SH-SY5Y (cell line): ENCODE measurements at regions not wholly inside any gene's neighbourhood (a gene's known extent, or its start where the extent isn't known, plus 50 kb on each side); places are given as distances from the start of the nearest gene placed in this dataset.
A peak's percentile ranks its signal among the peaks of the same experiment; 100 is the strongest.

Source experiments
- GATA2 ChIP-seq: IDR thresholded peaks from 2 replicates; pipeline ENCODE4 v1.6.1; 2011; ENCODE audit warnings: mild to moderate bottlenecking, low read depth, low read length
- GATA3 ChIP-seq: IDR thresholded peaks from 2 replicates; pipeline ENCODE4 v1.6.1; 2011; ENCODE audit warnings: low read depth, mild to moderate bottlenecking, low read length, moderate library complexity

GRCh38 chr5:112594095-112594850, 143.4 kb upstream of the APC start:
- no peak for TF ChIP-seq GATA3
- no peak for TF ChIP-seq GATA2

DNA sequence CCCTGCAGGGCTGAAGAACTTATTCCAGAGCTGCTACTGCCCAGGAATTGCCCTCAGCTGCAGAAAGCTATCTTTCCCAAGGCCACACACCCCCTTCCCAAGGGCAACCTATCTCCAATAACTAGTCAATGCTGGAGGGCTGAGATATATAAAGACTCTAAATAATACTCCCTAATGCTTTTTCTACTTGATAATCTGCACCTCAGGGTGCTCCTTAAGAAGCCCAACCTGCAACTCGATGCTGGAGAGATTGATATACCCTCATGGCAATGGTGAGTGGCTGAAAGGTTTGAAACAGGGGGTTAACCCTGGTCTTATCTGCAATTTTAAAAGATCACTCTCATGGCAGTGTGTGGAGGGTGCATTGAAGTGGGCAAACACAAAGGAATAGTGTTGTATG, 142.7 kb upstream of the APC start:
- no peak for TF ChIP-seq GATA2
- no peak for TF ChIP-seq GATA3

DNA sequence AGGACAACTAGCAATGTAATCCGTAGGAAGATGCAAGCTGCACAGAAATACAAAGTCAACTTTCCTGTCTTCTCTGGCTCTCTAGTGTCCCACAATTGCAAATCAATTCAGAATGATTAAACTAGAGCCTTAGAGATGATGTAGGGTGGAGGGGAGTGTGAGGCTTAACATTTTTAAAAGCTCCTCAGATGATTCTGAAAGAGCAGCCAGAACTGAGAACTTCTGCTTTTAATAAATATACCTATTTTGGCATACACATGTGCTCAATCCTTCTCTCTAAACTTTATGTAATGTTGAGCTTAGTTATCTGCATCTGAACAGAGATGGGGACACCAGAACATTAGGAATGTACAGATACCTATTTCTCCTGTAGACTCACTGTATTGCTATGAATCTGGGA, 139.9 kb upstream of the APC start:
- TF ChIP-seq GATA3 (no peak), GATA2 (no peak)

DNA sequence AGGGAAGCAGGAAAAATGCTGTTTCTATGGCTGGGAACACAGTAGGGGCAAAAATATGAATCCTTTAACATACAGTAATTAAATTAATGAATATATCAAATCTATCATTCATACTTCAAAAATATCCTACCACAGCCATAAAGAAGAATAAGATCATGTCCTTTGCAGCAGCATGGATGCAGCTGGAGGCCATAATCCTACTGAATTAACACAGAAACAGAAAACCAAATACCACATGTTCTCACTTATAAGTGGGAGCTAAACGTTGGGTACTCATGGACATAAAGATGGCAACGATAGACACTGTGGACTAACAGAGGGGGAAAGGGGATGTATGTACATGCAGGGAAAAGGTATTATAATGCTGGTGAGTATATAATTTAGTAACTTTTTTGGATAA, 137.2 kb upstream of the APC start:
- TF ChIP-seq GATA2 (peak; percentile 55; the same call in 1 of the 2 replicates), GATA3 (peak; percentile 77)

- TF ChIP-seq GATA3 (no peak), GATA2 (no peak)
Measured at GRCh38 chr5:112604732-112605630, 132.7 kb upstream of the APC start.

- TF ChIP-seq GATA3: no peak
- TF ChIP-seq GATA2: no peak
Measured at GRCh38 chr5:112608975-112609374, 128.7 kb upstream of the APC start.

GRCh38 chr5:112612663-112613062, 125.0 kb upstream of the APC start:
- no peak for TF ChIP-seq GATA3
- TF ChIP-seq GATA2: no peak

GRCh38 chr5:112614285-112614684, 123.4 kb upstream of the APC start:
- TF ChIP-seq GATA2 (no peak), GATA3 (no peak)

GRCh38 chr5:112614986-112615385, 122.7 kb upstream of the APC start:
- TF ChIP-seq GATA2 (no peak), GATA3 (no peak)

DNA sequence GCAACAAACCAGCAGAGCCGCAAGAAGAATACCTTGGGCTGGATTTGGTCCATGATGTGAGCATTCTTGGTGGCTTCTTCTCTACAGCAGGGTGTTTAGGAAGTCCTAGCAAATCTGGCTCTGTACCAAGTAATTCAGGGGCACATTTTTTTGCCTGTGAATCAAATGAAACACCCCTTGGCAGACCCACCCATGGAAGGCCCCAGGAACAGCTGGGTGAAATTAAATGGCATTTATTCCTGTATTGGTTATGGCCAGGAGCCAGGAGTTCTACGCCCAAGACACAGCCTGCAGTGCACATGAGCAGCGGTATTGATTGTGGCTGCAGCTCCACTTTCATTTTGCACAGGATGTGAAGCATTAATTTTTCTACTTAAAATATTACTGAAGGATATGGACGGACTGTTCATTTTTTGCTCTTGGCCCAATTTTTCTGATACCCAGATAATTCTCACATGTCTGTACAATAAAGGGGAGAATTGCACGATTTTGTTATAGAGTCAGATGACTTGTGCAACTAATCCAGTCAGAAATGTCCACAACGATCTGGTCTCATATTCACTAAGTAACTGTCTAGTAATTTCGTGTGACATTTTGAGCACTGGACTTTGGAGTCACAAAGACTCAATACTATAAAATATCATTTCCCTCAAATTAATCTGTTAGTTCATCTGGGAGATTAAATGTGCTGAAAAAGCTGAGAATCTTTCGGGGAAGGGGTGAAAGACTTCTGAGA, 120.7 kb upstream of the APC start:
- TF ChIP-seq GATA2 (no peak), GATA3 (no peak)

- TF ChIP-seq GATA2 (no peak), GATA3 (no peak)
Measured at GRCh38 chr5:112625246-112625645, 112.4 kb upstream of the APC start.

GRCh38 chr5:112625689-112626438, 111.8 kb upstream of the APC start:
- TF ChIP-seq GATA2 (no peak), GATA3 (no peak)

GRCh38 chr5:112626715-112627114, 111.0 kb upstream of the APC start:
- TF ChIP-seq GATA3 (no peak), GATA2 (no peak)

DNA sequence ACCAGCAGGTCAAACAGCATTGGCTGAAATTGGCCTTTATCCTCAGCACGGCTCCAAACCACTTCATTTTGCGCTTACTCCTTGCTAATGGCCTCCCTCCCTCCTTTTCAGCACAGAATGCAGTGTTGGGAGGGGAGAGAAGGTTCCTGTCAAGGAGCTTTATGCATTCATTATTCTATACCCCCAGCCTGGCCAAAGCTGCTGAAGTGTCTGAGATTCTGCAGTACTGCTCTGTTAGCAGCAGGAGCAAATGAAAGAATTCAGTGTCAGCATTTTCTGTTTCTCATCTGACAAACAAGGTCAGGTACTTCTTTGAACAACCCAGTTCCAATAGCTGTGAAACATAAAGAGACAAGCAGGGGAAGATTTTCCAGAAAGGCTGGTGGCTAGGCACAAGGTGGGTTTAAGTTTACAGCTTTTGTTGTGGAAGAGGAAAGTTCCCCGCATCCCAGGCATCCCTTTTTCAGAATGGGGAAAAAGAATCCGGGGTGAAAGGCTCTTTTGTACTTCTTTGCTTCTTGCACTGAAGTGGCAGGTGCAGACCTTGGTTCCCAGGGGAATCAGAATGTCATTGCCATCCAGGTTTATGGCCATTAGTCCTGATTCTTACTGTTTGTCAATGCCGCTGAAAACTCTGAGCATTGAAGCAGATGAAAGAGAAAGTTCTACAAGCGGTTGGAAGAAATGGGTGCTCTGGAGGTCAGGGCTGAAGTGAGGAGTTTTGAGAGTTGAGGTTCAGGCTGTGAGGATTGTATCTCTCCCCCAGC, 109.3 kb upstream of the APC start:
- TF ChIP-seq GATA3 (no peak), GATA2 (no peak)
